ENCODE measurements at regions not wholly inside any gene's neighbourhood (a gene's known extent, or its start where the extent isn't known, plus 50 kb on each side); places are given as distances from the start of the nearest gene placed in this dataset.
"Not testable (repeated sequence)": the region's sequence is repeated elsewhere in the genome, so short reads cannot be mapped to it uniquely, and the experiment has no call there.

DNA sequence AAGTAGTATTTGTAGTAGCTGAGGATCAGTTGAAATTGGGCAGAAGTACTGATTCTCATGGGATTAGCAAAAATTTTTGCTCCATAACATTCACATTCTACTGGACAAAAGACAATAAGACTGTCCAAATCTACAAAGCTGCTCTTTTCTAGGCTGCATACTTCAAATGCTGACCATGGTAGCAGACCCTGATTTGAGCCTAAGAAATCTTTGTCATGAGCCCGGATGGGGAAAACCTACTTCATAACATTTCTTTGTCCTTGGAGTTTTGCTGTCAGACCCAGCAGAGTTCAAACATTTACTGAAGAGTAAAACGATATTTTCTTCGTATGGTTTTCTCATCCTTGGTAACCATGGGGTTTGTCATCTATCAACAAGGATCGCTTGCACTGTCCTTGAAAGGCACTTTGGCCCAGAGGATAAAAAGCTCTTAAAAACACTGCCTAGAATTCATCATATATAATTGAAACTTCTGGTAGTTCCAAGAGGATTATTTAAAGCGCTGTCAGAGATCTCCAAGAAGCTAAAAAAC lies 216.9 kb downstream of the CAVIN4 start:
- H3K27ac ChIP-seq, result no peak overlapping the region
- TF ChIP-seq ZFX (IDR thresholded peaks at IDR 0.05; ENCODE audit: borderline replicate concordance), result no peak
- TF ChIP-seq, protein P1, sequence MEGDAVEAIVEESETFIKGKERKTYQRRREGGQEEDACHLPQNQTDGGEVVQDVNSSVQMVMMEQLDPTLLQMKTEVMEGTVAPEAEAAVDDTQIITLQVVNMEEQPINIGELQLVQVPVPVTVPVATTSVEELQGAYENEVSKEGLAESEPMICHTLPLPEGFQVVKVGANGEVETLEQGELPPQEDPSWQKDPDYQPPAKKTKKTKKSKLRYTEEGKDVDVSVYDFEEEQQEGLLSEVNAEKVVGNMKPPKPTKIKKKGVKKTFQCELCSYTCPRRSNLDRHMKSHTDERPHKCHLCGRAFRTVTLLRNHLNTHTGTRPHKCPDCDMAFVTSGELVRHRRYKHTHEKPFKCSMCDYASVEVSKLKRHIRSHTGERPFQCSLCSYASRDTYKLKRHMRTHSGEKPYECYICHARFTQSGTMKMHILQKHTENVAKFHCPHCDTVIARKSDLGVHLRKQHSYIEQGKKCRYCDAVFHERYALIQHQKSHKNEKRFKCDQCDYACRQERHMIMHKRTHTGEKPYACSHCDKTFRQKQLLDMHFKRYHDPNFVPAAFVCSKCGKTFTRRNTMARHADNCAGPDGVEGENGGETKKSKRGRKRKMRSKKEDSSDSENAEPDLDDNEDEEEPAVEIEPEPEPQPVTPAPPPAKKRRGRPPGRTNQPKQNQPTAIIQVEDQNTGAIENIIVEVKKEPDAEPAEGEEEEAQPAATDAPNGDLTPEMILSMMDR (IDR thresholded peaks at IDR 0.05), result no peak

DNA sequence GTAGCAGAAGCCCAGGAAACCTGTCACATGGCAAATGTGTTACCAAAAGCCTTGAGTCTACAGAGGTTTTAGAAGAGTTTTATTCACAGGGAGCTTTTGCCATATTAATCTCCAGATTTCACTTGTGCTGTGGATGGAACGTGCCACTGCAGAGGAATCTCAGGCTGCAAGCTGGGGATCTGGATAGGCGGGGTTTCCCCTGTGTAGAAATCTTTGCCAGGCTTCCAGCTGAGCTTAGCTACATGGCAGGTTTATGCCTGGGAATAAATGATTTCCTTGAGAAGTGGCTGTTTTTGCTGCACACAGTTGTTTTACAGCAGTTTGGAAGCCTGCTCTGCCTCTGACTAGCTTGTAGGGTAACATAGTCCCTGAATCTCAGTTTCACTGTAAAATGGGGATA lies 224.6 kb upstream of the PLPPR1 start:
- H3K27ac ChIP-seq, result no peak overlapping the region
- TF ChIP-seq, protein P1 (IDR thresholded peaks at IDR 0.05), result no peak
- TF ChIP-seq ZFX (IDR thresholded peaks at IDR 0.05; ENCODE audit: borderline replicate concordance), result no peak

DNA sequence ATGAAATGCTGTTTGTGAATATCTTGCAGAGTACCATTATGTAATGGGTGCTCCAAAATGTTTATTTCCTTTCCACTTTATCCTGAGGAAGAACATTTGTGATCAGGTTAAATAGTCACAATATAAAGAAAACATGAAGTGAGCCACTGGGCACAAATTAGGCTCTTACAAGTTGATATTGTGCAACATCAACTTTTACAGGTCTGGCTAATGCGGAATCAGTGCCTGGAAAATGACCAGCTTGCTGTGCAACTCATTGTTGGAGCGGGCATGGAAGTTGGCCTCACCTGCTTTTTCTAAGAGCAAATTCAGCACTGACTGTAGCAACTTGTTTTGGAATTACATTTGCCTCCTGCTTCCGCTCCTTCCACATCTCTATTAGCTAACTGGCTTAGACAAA lies 216.9 kb upstream of the PLPPR1 start:
- no peak overlapping the region for H3K27ac ChIP-seq
- TF ChIP-seq ZFX (IDR thresholded peaks at IDR 0.05; ENCODE audit: borderline replicate concordance), result no peak
- TF ChIP-seq, protein P1 (IDR thresholded peaks at IDR 0.05), result no peak

DNA sequence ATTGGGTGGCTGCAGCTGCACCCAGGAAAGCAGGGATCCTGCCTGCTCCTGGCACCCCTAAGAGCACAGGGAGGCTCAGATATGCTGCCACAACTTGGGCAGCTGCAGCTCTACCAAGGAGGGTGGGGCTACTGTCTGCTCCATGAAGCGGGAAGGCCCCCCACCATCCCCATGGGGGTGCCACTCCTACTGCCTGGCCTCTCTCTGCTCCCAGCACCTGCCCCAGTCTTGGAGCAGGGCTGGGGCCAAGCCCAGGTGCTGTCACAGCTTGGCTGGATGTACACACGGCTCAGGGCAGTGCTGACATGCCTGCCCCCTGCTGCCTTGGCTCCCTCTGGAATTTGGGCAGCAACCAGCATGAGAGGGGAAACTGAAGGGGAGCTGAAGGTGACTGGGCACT lies 214.7 kb upstream of the PLPPR1 start:
- H3K27ac ChIP-seq, result no peak overlapping the region
- TF ChIP-seq, protein P1 (IDR thresholded peaks at IDR 0.05), result no peak
- no peak for TF ChIP-seq ZFX (IDR thresholded peaks at IDR 0.05; ENCODE audit: borderline replicate concordance)

DNA sequence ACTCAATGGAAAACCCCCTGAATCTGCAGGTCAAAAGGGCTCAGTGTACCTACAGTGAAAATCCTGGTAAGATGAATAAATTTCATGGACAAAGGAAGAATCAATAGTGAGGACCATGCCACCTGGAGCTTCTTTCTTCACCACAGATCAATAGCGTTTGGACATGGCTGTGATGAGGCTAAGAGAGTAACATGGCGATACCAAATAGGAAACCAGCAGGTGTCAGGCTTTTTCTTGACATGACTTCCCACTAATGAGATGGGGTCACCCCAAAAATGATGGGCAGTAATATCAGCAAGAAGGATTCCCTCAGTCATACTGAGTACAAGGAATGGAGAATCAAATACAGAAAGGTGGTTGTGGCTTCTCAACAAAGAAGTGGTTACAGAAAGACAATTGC lies 208.5 kb upstream of the PLPPR1 start:
- no peak overlapping the region for H3K27ac ChIP-seq
- TF ChIP-seq ZFX (IDR thresholded peaks at IDR 0.05; ENCODE audit: borderline replicate concordance), result no peak
- TF ChIP-seq, protein P1 (IDR thresholded peaks at IDR 0.05), result no peak

DNA sequence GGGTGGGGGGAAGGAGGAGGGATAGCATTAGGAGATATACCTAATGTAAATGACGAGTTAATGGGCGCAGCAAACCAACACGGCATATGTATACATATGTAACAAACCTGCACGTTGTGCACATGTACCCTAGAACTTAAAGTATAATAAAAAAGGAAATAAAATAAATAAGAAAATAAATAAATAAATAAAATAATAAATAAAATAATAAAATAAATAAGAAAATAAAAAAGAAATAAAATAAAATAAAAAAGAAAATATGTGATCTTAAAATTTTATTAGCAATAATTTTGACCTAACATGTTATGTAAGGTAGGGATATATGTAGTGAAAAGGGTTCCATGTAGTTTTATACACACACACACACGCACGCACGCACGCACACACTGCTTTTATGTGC lies 195.5 kb upstream of the PLPPR1 start:
- not testable (repeated sequence) for H3K27ac ChIP-seq

DNA sequence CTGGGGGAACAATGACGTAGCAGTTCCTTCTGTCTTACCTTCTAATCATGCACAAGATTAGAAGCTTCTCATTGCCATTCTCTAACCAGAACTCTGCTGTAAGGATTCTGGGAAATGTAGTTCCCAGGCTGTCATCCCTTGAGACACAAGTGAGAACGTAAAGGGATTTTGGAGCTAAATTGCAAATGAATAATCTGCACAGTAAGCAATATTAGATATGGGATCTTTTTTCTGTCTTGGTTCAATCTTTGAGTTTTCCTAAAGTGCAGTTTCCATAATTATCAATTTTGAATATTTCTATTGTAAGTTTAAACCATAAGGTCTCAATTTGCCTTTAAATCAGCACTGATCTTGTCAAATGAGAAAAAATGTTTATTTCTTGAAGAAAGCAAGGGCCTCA lies 189.7 kb upstream of the PLPPR1 start:
- TF ChIP-seq, protein P1 (IDR thresholded peaks at IDR 0.05), result no peak
- no peak for TF ChIP-seq ZFX (IDR thresholded peaks at IDR 0.05; ENCODE audit: borderline replicate concordance)
- H3K27ac ChIP-seq, result no peak overlapping the region

DNA sequence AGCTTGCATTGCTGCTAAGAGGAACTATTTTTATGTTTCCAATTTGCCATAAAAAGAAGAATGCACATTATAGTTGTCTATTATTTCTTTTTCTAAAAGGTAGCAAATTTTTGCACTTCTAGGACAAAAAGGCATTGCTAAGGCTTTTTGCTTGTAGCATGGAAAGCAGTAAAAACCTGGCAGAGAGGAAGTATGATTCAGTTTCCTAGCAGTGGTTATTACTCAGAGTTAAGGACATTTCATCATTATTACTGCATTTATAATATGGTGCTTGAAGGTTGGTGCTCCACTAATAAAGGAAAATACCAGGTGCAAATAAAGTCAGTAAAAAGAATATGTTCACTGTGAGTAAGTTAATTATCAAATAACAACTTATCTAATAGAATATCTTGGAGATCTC lies 179.8 kb upstream of the PLPPR1 start:
- no peak for TF ChIP-seq ZFX (IDR thresholded peaks at IDR 0.05; ENCODE audit: borderline replicate concordance)
- TF ChIP-seq, protein P1 (IDR thresholded peaks at IDR 0.05), result no peak
- no peak overlapping the region for H3K27ac ChIP-seq
